ENCODE measurements at regions not wholly inside any gene's neighbourhood (a gene's known extent, or its start where the extent isn't known, plus 50 kb on each side); places are given as distances from the start of the nearest gene placed in this dataset.

GRCh38 chr7:84532196-84532595 is 337.6 kb upstream of the SEMA3A start:
- H3K9me3 Mint-ChIP-seq, result no peaks in the 10 kb centered on the region
- H3K27ac Mint-ChIP-seq, result no peak overlapping the region
- H3K36me3 Mint-ChIP-seq (ENCODE audit: low read depth), result no peaks in the 10 kb centered on the region
- H3K4me1 Mint-ChIP-seq (ENCODE audit: low read depth), result no peaks in the 10 kb centered on the region
- H3K4me3 Mint-ChIP-seq, result no peak overlapping the region
- H3K27me3 Mint-ChIP-seq, result no peaks in the 10 kb centered on the region

- H3K27ac Mint-ChIP-seq, result no peak overlapping the region
- no peaks in the 10 kb centered on the region for H3K4me1 Mint-ChIP-seq (ENCODE audit: low read depth)
- H3K36me3 Mint-ChIP-seq (ENCODE audit: low read depth), result no peaks in the 10 kb centered on the region
- no peak overlapping the region for H3K4me3 Mint-ChIP-seq
- no peaks in the 10 kb centered on the region for H3K27me3 Mint-ChIP-seq
- no peaks in the 10 kb centered on the region for H3K9me3 Mint-ChIP-seq
These were observed 335.1 kb upstream of the SEMA3A start for GRCh38 chr7:84529480-84530205.

GRCh38 chr7:84528756-84529479 is 334.3 kb upstream of the SEMA3A start:
- Mint-ChIP-seq H3K27me3 (no peaks in the 10 kb centered on the region), H3K4me1 (ENCODE audit: low read depth) (no peaks in the 10 kb centered on the region), H3K36me3 (ENCODE audit: low read depth) (no peaks in the 10 kb centered on the region), H3K27ac (no peak overlapping the region), H3K4me3 (no peak overlapping the region), H3K9me3 (no peaks in the 10 kb centered on the region)

GRCh38 chr7:84524714-84525694 is 330.4 kb upstream of the SEMA3A start:
- Mint-ChIP-seq H3K4me1 (ENCODE audit: low read depth) (no peaks in the 10 kb centered on the region), H3K9me3 (no peaks in the 10 kb centered on the region), H3K27ac (no peak overlapping the region), H3K4me3 (no peak overlapping the region), H3K27me3 (no peaks in the 10 kb centered on the region), H3K36me3 (ENCODE audit: low read depth) (no peaks in the 10 kb centered on the region)

DNA sequence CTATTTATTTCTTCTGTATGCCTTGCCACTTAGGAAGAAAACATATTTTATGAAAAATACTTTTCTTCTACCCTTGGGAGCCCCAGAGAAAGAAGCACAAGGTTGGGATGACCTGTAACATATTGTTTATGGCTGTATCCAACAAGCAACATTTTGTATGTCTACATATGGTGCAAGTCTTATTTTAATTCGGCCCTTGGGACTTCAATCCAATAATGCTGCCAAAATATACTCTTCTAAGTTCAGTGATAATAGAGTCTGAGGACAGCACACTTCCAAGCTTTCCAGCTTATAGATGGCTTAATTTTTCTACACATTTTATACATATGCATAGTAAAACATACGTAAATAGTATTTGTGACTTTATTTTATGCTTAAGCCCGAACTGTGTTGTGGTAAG is 318.5 kb upstream of the SEMA3A start:
- Mint-ChIP-seq H3K27ac (no peak overlapping the region), H3K36me3 (ENCODE audit: low read depth) (no peaks in the 10 kb centered on the region), H3K9me3 (no peaks in the 10 kb centered on the region), H3K27me3 (no peaks in the 10 kb centered on the region), H3K4me3 (no peak overlapping the region), H3K4me1 (ENCODE audit: low read depth) (no peaks in the 10 kb centered on the region)

- no peaks in the 10 kb centered on the region for H3K36me3 Mint-ChIP-seq (ENCODE audit: low read depth)
- no peaks in the 10 kb centered on the region for H3K4me1 Mint-ChIP-seq (ENCODE audit: low read depth)
- no peak overlapping the region for H3K4me3 Mint-ChIP-seq
- H3K27ac Mint-ChIP-seq, result no peak overlapping the region
- no peaks in the 10 kb centered on the region for H3K9me3 Mint-ChIP-seq
- no peaks in the 10 kb centered on the region for H3K27me3 Mint-ChIP-seq
These were observed 317.5 kb upstream of the SEMA3A start for GRCh38 chr7:84512055-84512454.

DNA sequence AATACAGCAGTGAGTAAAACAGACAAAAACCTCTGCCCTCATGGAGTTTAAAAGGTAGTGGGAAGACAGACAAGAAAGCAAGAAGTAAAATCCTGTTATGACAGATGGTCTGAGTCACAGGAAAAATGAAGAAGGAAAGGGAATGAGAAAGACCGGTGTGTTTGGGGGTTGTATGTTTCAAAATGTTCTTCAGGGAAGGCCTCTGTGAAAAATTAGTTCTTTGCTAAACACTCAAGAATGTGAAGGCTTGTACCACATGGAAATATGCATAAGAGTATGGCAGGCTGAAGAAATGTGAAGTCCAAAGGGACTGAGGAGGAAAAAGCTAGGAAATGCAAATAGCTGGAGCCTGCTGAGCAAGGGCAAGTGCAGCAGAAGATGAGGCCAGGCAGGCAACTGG is 315.9 kb upstream of the SEMA3A start:
- H3K4me3 Mint-ChIP-seq, result no peak overlapping the region
- H3K4me1 Mint-ChIP-seq (ENCODE audit: low read depth), result no peaks in the 10 kb centered on the region
- H3K27ac Mint-ChIP-seq, result no peak overlapping the region
- H3K36me3 Mint-ChIP-seq (ENCODE audit: low read depth), result no peaks in the 10 kb centered on the region
- no peaks in the 10 kb centered on the region for H3K27me3 Mint-ChIP-seq
- H3K9me3 Mint-ChIP-seq, result no peaks in the 10 kb centered on the region

DNA sequence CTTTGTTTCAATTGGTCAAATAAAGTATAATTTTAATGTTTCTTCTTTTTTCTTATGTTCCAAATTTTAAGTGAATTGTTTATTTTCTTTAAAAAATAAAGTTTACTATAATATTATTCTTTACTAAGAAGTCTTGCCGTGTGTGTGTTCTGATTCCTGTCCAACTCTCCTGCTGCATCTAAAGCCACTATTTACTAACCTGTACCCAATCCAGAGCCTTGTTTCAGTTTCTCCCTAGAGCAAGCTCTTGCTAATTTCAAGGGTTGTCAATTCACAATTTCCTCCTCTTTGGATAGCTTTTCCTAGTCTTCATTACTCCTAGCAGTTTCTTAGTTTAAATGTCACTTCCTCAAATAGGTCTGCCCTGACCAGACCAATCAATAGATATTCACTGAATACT is 314.9 kb upstream of the SEMA3A start:
- no peaks in the 10 kb centered on the region for H3K9me3 Mint-ChIP-seq
- no peaks in the 10 kb centered on the region for H3K36me3 Mint-ChIP-seq (ENCODE audit: low read depth)
- H3K4me1 Mint-ChIP-seq (ENCODE audit: low read depth), result no peaks in the 10 kb centered on the region
- H3K27me3 Mint-ChIP-seq, result no peaks in the 10 kb centered on the region
- no peak overlapping the region for H3K27ac Mint-ChIP-seq
- H3K4me3 Mint-ChIP-seq, result no peak overlapping the region

- Mint-ChIP-seq H3K27me3 (no peaks in the 10 kb centered on the region), H3K9me3 (no peaks in the 10 kb centered on the region), H3K4me1 (ENCODE audit: low read depth) (no peaks in the 10 kb centered on the region), H3K27ac (no peak overlapping the region), H3K36me3 (ENCODE audit: low read depth) (no peaks in the 10 kb centered on the region), H3K4me3 (no peak overlapping the region)
These were observed 314.0 kb upstream of the SEMA3A start for GRCh38 chr7:84508606-84509005.

DNA sequence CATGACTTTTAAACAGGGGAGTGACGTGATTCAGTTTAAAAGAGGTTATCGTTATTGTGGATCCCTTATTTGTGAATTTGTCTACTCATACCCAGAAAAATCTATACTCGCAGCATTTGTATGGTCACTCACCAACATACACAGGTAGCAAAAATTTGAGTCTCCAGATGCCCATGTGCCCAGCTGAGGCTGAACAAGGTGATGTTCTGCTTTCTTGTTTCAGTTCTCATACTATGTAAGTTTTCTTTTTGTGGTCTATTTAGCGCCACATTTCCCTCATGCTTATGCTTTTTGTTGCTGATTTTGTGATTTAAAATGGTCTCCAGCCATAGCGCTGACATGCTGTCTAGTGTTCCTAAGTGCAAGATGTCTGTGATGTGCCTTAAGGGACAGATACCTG is 312.9 kb upstream of the SEMA3A start:
- Mint-ChIP-seq H3K9me3 (no peaks in the 10 kb centered on the region), H3K4me1 (ENCODE audit: low read depth) (no peaks in the 10 kb centered on the region), H3K27ac (no peak overlapping the region), H3K36me3 (ENCODE audit: low read depth) (no peaks in the 10 kb centered on the region), H3K4me3 (no peak overlapping the region), H3K27me3 (no peaks in the 10 kb centered on the region)

- Mint-ChIP-seq H3K9me3 (no peaks in the 10 kb centered on the region), H3K4me3 (no peak overlapping the region), H3K27me3 (no peaks in the 10 kb centered on the region), H3K27ac (no peak overlapping the region), H3K4me1 (ENCODE audit: low read depth) (no peaks in the 10 kb centered on the region), H3K36me3 (ENCODE audit: low read depth) (no peaks in the 10 kb centered on the region)
These were observed 311.6 kb upstream of the SEMA3A start for GRCh38 chr7:84506151-84506550.

DNA sequence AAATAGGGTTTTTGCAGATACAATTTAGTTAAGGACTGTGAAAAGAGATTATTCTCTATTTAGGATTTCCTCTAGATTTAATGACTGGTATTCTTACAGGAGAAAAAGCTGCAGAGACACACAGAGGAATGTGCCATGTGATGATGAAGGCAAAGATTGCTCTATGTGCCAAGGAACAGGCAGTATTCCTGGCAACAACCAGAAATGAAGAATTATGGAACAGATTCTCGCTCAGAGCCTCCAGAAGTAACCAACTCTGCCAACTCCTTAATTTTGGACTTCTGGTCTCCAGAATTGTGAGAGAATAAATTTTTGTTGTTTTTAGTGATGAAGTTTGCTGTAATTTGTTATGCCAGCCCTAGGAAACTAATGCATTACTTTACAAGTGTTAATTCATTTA is 307.6 kb upstream of the SEMA3A start:
- no peaks in the 10 kb centered on the region for H3K9me3 Mint-ChIP-seq
- H3K27me3 Mint-ChIP-seq, result no peaks in the 10 kb centered on the region
- H3K27ac Mint-ChIP-seq, result no peak overlapping the region
- no peaks in the 10 kb centered on the region for H3K36me3 Mint-ChIP-seq (ENCODE audit: low read depth)
- H3K4me3 Mint-ChIP-seq, result no peak overlapping the region
- no peaks in the 10 kb centered on the region for H3K4me1 Mint-ChIP-seq (ENCODE audit: low read depth)

DNA sequence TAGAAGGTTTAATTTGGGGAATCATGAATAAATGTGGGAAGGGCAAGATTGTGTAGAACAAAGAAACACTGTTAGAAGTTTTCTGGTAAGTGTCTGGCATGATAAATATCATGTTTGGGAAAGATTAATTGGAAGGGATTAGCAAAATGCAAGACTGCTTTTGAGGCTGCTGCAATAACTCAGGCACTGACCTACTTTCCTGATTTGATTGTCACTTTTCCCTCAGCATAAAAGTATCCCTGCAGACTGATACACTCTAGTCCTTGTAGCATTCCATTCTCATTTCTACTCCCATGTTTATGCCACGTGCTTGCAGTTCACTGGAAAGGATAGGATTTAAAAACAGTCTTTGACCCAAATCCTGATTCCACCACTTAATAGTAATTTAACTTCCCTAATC is 303.3 kb upstream of the SEMA3A start:
- no peaks in the 10 kb centered on the region for H3K36me3 Mint-ChIP-seq (ENCODE audit: low read depth)

DNA sequence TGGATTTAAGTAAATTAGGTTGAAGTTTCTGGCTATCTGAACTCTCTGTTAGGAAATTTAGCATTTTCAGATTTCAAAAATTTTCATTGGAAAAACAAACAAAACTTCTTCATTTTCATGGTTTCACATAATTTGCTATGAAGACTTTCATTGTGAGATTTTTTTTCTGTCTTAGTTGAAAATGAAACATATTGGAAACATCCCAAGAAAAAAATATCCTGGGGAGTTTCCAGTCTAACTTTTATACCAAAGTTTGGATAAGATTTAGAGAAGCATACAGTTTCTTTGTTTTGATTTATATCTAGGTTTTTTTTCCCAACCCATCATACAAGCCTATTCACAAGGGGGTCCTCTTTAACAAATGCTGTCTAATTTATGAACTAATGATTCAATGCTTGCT is 300.5 kb upstream of the SEMA3A start:
- Mint-ChIP-seq H3K27ac (no peak overlapping the region), H3K9me3 (no peaks in the 10 kb centered on the region), H3K4me1 (ENCODE audit: low read depth) (no peaks in the 10 kb centered on the region), H3K4me3 (no peak overlapping the region), H3K36me3 (ENCODE audit: low read depth) (no peaks in the 10 kb centered on the region), H3K27me3 (no peaks in the 10 kb centered on the region)

More for the DNA sequence above, 303.3 kb upstream of the SEMA3A start:
- no peaks in the 10 kb centered on the region for H3K4me1 Mint-ChIP-seq (ENCODE audit: low read depth)
- no peak overlapping the region for H3K4me3 Mint-ChIP-seq
- no peak overlapping the region for H3K27ac Mint-ChIP-seq
- H3K27me3 Mint-ChIP-seq, result no peaks in the 10 kb centered on the region
- H3K9me3 Mint-ChIP-seq, result no peaks in the 10 kb centered on the region
